Vagina (tissue), 2 donors: ENCODE measurements at regions not wholly inside any gene's neighbourhood (a gene's known extent, or its start where the extent isn't known, plus 50 kb on each side); places are given as distances from the start of the nearest gene placed in this dataset.

ENCODE experiments used
- DNase-seq, 2 donors: peaks; one replicate each; pipeline ENCODE4 v3.0.0-alpha.2; 2017; ENCODE audit errors: extremely low spot score in 2 of 2
- H3K27ac ChIP-seq: fragments of 200-600 bp; sonication (generic); one replicate; pipeline ENCODE4 v1.5.1; 2019
- H3K27me3 ChIP-seq: fragments of 200-600 bp; sonication (generic); one replicate; pipeline ENCODE4 v1.5.1; 2019
- H3K36me3 ChIP-seq, 2 donors: fragments of 200-600 bp; sonication (generic); one replicate each; pipeline ENCODE4 v1.5.1; 2017 to 2019
- H3K4me1 ChIP-seq: fragments of 200-600 bp; sonication (generic); one replicate; pipeline ENCODE4 v1.5.1; 2019
- H3K4me3 ChIP-seq, 2 donors: fragments of 200-600 bp; sonication (generic); 1 replicate in 1 of 2; 2 replicates in 1 of 2; pipeline ENCODE4 v1.5.1; 2016 to 2019
- H3K9me3 ChIP-seq: fragments of 200-600 bp; sonication (generic); one replicate; pipeline ENCODE4 v1.5.1; 2019
- POLR2A ChIP-seq, 2 donors: fragments of 450-650 bp; IDR thresholded peaks; one replicate each; pipeline ENCODE4 v1.6.1; 2017; ENCODE audit warnings: antibody characterized with exemption in 2 of 2, mild to moderate bottlenecking in 2 of 2, moderate library complexity in 2 of 2
- POLR2AphosphoS5 ChIP-seq, 2 donors: sonication (generic); formaldehyde crosslinking; IDR thresholded peaks; one replicate each; pipeline ENCODE4 v1.9.0; 2017; ENCODE audit warnings: antibody characterized with exemption in 2 of 2, mild to moderate bottlenecking in 2 of 2, low read depth in 1 of 2; ENCODE audit not compliant: insufficient read depth in 1 of 2
- intact Hi-C: fragments of 100-400 bp; cut with DNase I; formaldehyde crosslinking; loops from one replicate; pipeline ENCODE4 v1.15.1; 2023
- TF ChIP-seq, protein P1 (sequence below), 3 experiments: fragments of 450-650 bp in 2 of 3; fragments of 200-600 bp in 1 of 3; sonication (generic) in 1 of 3; IDR thresholded peaks; one replicate each; pipeline ENCODE4 v1.5.1; 2017 to 2019; ENCODE audit warnings: antibody characterized with exemption in 3 of 3, mild to moderate bottlenecking in 2 of 3, moderate library complexity in 2 of 3

DNA sequence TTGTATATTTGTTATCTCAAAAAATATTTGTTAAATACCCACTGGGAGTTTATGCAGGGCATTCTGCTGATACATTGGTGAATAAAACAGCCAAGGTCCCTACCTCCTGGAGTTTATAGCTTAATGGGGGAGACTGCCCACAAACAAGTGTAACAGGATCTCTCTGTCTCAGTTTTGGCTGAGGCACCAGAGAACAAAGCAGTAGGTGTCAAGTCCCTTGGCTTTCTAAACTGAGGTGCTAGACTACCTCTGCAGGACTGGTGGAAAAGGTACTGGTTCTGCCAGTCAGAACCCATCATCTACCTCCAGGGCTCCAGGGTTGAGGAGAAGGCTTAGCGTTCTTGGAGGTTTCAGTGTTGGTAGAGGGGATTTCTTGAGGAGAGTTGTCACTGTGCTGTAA, 188.4 kb upstream of the ELL2 start:
- Histone ChIP-seq H3K36me3 (no peaks in the 10 kb centered on the region), H3K9me3 (no peaks in the 10 kb centered on the region), H3K27me3 (no peaks in the 10 kb centered on the region), H3K4me3 (no peak overlapping the region), H3K27ac (no peak overlapping the region), H3K4me1 (peaks cover 16% of the 10 kb centered on the region)
- intact Hi-C loops: no loop called here
- DNase-seq: no peak
- TF ChIP-seq, protein P1, sequence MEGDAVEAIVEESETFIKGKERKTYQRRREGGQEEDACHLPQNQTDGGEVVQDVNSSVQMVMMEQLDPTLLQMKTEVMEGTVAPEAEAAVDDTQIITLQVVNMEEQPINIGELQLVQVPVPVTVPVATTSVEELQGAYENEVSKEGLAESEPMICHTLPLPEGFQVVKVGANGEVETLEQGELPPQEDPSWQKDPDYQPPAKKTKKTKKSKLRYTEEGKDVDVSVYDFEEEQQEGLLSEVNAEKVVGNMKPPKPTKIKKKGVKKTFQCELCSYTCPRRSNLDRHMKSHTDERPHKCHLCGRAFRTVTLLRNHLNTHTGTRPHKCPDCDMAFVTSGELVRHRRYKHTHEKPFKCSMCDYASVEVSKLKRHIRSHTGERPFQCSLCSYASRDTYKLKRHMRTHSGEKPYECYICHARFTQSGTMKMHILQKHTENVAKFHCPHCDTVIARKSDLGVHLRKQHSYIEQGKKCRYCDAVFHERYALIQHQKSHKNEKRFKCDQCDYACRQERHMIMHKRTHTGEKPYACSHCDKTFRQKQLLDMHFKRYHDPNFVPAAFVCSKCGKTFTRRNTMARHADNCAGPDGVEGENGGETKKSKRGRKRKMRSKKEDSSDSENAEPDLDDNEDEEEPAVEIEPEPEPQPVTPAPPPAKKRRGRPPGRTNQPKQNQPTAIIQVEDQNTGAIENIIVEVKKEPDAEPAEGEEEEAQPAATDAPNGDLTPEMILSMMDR (IDR thresholded peaks at IDR 0.05): no peak
- TF ChIP-seq POLR2AphosphoS5 (IDR thresholded peaks at IDR 0.05; ENCODE audit: insufficient read depth in 1 of 2, low read depth in 1 of 2) (no peak), POLR2A (IDR thresholded peaks at IDR 0.05) (no peak)

DNA sequence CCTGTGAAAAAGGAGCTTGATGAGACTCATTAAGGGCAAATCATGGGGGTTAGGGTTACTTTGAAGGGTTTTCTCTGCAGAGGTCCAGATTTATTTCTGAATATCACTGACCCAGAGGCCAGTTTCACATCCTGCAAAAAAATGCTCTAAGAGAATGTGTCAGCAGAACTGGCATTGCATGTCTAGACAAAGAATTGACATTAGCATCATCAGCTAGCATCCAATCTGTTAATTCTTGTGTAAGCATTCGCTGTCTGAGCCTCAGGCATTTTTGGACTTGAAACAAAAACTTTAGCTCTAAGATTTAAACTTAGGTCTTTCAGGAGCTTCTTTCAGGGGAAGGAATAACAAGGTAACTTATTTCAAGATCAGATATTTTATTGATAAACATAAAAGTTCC, 187.9 kb upstream of the ELL2 start:
- intact Hi-C loops: no loop called here
- Histone ChIP-seq H3K36me3 (no peaks in the 10 kb centered on the region), H3K27ac (no peak overlapping the region), H3K4me3 (no peak overlapping the region), H3K27me3 (no peaks in the 10 kb centered on the region), H3K4me1 (peaks cover 16% of the 10 kb centered on the region), H3K9me3 (no peaks in the 10 kb centered on the region)
- TF ChIP-seq POLR2A (IDR thresholded peaks at IDR 0.05) (no peak), POLR2AphosphoS5 (IDR thresholded peaks at IDR 0.05; ENCODE audit: insufficient read depth in 1 of 2, low read depth in 1 of 2) (peak in 1 of 2 donors; percentile 59)
- no peak for DNase-seq

DNA sequence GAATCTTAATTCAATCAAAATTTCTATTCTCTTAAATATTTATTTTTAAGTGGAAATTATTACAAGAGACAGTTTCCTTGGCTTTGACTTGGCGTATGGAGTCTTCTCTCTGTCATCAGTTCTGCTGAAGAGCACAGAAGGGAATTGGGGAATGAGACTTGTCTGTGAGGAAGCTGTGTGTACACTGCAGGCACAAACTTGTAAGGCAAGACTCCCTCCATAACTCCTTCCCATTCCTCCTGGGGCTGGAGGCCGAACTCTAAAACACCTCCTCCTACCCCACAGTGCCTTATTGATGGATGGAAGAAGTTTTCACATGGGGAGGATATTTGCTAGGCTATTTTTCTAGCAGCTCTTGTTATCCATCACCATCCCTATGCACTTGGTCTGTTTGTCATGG, 187.4 kb upstream of the ELL2 start:
- Histone ChIP-seq H3K36me3 (no peaks in the 10 kb centered on the region), H3K27ac (no peak overlapping the region), H3K27me3 (no peaks in the 10 kb centered on the region), H3K4me3 (no peak overlapping the region), H3K4me1 (peaks cover 16% of the 10 kb centered on the region), H3K9me3 (no peaks in the 10 kb centered on the region)
- DNase-seq: no peak
- intact Hi-C loops: no loop called here
- TF ChIP-seq, protein P1 (IDR thresholded peaks at IDR 0.05): no peak
- TF ChIP-seq POLR2AphosphoS5 (IDR thresholded peaks at IDR 0.05; ENCODE audit: insufficient read depth in 1 of 2, low read depth in 1 of 2) (no peak), POLR2A (IDR thresholded peaks at IDR 0.05) (no peak)

DNA sequence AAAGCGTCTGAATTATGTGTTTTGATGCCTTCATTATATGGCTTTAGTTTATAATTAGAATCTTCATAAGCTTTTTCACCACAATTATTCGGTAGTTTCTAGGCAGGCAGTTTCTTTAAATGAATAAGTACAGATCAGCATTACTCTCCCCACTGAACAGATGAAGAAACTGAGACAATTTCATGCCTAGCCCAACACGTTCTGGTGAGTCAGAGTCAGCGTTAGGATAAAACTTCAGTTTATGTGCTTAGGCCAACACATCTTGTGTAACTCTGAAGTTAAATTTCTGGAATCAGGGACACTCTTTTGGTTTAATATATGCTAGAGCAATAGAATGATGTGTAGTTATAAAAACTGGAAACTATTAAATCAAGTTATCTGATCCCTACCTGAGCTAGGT, 186.7 kb upstream of the ELL2 start:
- H3K27me3 ChIP-seq: no peaks in the 10 kb centered on the region
- H3K9me3 ChIP-seq: no peaks in the 10 kb centered on the region
- no peaks in the 10 kb centered on the region for H3K36me3 ChIP-seq
- intact Hi-C loops: no loop called here
- TF ChIP-seq POLR2AphosphoS5 (IDR thresholded peaks at IDR 0.05; ENCODE audit: insufficient read depth in 1 of 2, low read depth in 1 of 2) (no peak), POLR2A (IDR thresholded peaks at IDR 0.05) (no peak)
- TF ChIP-seq, protein P1 (IDR thresholded peaks at IDR 0.05): no peak
- H3K27ac ChIP-seq: no peak overlapping the region
- H3K4me1 ChIP-seq: peaks cover 16% of the 10 kb centered on the region
- H3K4me3 ChIP-seq: no peak overlapping the region
- no peak for DNase-seq

DNA sequence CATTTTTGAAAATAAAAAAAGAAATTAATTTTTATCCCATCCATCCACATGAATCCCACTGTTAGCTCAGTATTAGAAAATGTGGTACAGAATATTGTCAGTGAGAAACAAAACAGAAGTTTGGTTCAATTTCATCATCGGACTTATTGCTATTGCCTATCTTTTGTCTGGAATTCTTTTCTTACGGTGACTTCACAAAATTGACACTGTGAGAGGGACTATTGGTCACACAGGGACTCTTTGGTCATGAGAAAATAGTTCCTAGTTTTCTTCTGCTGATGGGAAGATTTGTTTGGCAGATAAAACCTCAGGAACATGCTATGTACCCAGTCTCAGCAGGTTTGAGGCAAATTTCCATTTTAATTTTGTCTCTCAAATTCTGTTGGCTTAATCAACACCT, 186.2 kb upstream of the ELL2 start:
- H3K36me3 ChIP-seq: no peaks in the 10 kb centered on the region
- intact Hi-C loops: no loop called here
- no peak for TF ChIP-seq POLR2A (IDR thresholded peaks at IDR 0.05)
- no peak for DNase-seq
- no peak overlapping the region for H3K27ac ChIP-seq
- H3K4me1 ChIP-seq: peaks cover 16% of the 10 kb centered on the region
- no peak overlapping the region for H3K4me3 ChIP-seq
- H3K9me3 ChIP-seq: no peaks in the 10 kb centered on the region
- H3K27me3 ChIP-seq: no peaks in the 10 kb centered on the region

DNA sequence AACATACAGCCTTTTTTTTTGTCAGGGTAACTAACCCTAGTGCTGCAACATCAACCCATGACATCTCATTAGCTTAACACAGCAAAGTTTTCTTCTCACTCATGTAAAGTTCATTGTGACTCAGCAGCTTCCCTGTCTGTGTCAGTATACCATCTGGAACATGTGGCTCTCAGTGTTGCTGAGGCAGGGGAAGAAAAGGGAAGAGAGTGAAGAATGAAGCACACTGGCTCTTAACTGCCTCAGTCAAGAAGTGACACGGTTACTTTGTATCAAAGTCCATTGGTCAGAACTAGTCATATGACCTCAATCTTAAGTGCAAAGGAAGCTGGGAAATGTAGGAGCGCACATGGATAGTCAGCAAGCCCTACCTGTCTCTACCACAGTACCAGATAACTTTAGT, 185.0 kb upstream of the ELL2 start:
- Histone ChIP-seq H3K4me1 (peaks cover 16% of the 10 kb centered on the region), H3K36me3 (no peaks in the 10 kb centered on the region), H3K9me3 (no peaks in the 10 kb centered on the region), H3K4me3 (no peak overlapping the region), H3K27me3 (no peaks in the 10 kb centered on the region), H3K27ac (no peak overlapping the region)
- intact Hi-C loops: no loop called here
- TF ChIP-seq POLR2AphosphoS5 (IDR thresholded peaks at IDR 0.05; ENCODE audit: insufficient read depth in 1 of 2, low read depth in 1 of 2) (peak in 1 of 2 donors; percentile 66), POLR2A (IDR thresholded peaks at IDR 0.05) (no peak)
- DNase-seq: no peak

DNA sequence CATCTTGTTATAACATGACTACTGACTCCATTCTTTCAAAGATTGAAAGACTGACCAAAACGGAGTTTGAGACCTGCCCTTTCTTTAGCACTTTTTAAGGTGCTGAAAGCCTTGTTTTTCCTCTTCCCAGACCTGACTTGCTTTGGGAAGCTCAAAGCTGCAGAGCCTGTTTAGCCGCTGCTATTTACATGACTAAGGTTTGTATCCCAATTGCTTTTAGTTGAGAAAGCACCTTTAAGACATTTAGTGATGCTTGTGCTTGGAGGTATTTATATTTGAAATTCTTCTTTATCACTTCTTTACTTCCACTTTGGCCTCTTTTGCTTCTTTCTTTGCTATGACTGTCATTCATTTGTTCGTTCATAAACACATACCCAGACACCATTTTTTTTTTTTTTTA, 182.6 kb upstream of the ELL2 start:
- DNase-seq: no peak
- Histone ChIP-seq H3K27me3 (no peaks in the 10 kb centered on the region), H3K9me3 (no peaks in the 10 kb centered on the region), H3K36me3 (no peaks in the 10 kb centered on the region), H3K27ac (no peak overlapping the region), H3K4me1 (peaks cover 14% of the 10 kb centered on the region), H3K4me3 (no peak overlapping the region)
- TF ChIP-seq POLR2A (IDR thresholded peaks at IDR 0.05) (no peak), POLR2AphosphoS5 (IDR thresholded peaks at IDR 0.05; ENCODE audit: insufficient read depth in 1 of 2, low read depth in 1 of 2) (peak in 1 of 2 donors; percentile 83)
- TF ChIP-seq, protein P1 (IDR thresholded peaks at IDR 0.05): no peak
- intact Hi-C loops: no loop called here
